K562 (cell line): ENCODE measurements at regions not wholly inside any gene's neighbourhood (a gene's known extent, or its start where the extent isn't known, plus 50 kb on each side); places are given as distances from the start of the nearest gene placed in this dataset.

Source experiments
- ATAC-seq: fragments of 200-7000 bp; cut with Tn5 transposase; 3 replicates; pipeline ENCODE4 v1.9.1; 2020; ENCODE audit warnings: moderate library complexity
- BruUV-seq: library from RNA; stranded (reverse); fragments of 400-500 nt; replicated peaks from 2 replicates; lab custom pipeline; 2021; lab: Mats Ljungman, UMichigan
- CTCF ChIA-PET: fragments of 300-600 bp; formaldehyde crosslinking; extraction: SDS; loops from one replicate; lab custom pipeline; 2021; ENCODE audit warnings: low intra/inter-chr PET ratio; lab: Yijun Ruan, JAX
- POLR2A ChIA-PET: fragments of 300-600, 350-650 bp; sonication (Branson Sonifier 250); formaldehyde crosslinking; extraction: SDS; loops from one replicate; lab custom pipeline; 2021; ENCODE audit warnings: antibody characterized with exemption, inconsistent platforms; lab: Yijun Ruan, JAX
- DNase-seq, 4 experiments: peaks; one replicate each; pipeline versions ENCODE4 v3.0.0 to v3.0.0-alpha.2; 2011 to 2018; ENCODE audit warnings: low spot score in 3 of 4, mixed read lengths in 3 of 4; ENCODE audit errors: extremely low read depth in 1 of 4
- FAIRE-seq: peaks from 2 replicates; lab custom pipeline; 2011; peaks lifted over from hg19 to GRCh38; lab: Jason Lieb, UNC
- H2AFZ ChIP-seq: 2 replicates; pipeline ENCODE4 v1.6.0; 2011; ENCODE audit warnings: low read depth, low read length, control low read depth, inconsistent platforms
- H3K27ac ChIP-seq: fragments of 200-600 bp; 3 replicates; pipeline ENCODE4 v1.8.0; 2011; ENCODE audit warnings: low read depth, mild to moderate bottlenecking, control low read depth, inconsistent platforms, low read length, moderate library complexity, mixed read lengths; ENCODE audit errors: extremely low read depth
- H3K27me3 ChIP-seq, 2 experiments: fragments of 300-600 bp in 1 of 2; 2 replicates in 1 of 2; 3 replicates in 1 of 2; pipeline versions ENCODE4 v1.6.0 to v1.8.0; 2011; ENCODE audit warnings: inconsistent platforms in 2 of 2, low read length in 2 of 2, mild to moderate bottlenecking in 1 of 2, mixed read lengths in 1 of 2, moderate library complexity in 1 of 2; ENCODE audit not compliant: control insufficient read depth in 2 of 2, insufficient read depth in 2 of 2
- H3K36me3 ChIP-seq: fragments of 300-600 bp; 3 replicates; pipeline ENCODE4 v1.8.0; 2011; ENCODE audit warnings: mild to moderate bottlenecking, low read length, inconsistent platforms; ENCODE audit not compliant: control insufficient read depth, insufficient read depth
- H3K4me1 ChIP-seq, 2 experiments: fragments of 200-600 bp in 1 of 2; replicated peaks in 1 of 2; 2 replicates in 1 of 2; 3 replicates in 1 of 2; pipeline versions ENCODE4 v1.5.1 to v1.8.0; 2011; ENCODE audit warnings: inconsistent platforms in 2 of 2, low read length in 2 of 2, mild to moderate bottlenecking in 1 of 2, mixed read lengths in 1 of 2, moderate library complexity in 1 of 2; ENCODE audit not compliant: control insufficient read depth in 2 of 2, insufficient read depth in 2 of 2
- H3K4me2 ChIP-seq: 2 replicates; pipeline ENCODE4 v1.6.1; 2011; ENCODE audit warnings: low read length, control low read depth, inconsistent platforms, mixed read lengths; ENCODE audit not compliant: insufficient read depth
- H3K4me3 ChIP-seq: fragments of 200-600 bp; sonication (generic), shearing (Covaris generic); 2 replicates; pipeline ENCODE4 v1.5.1; 2016; ENCODE audit warnings: control low read depth, inconsistent platforms
- H3K79me2 ChIP-seq: fragments of 200-600 bp; 3 replicates; pipeline ENCODE4 v1.8.0; 2011; ENCODE audit warnings: low read length, inconsistent platforms; ENCODE audit not compliant: control insufficient read depth, insufficient read depth
- H3K9ac ChIP-seq, 2 experiments: 2 replicates each; pipeline versions ENCODE4 v1.6.0 to v1.6.1; 2011; ENCODE audit warnings: low read depth in 2 of 2, low read length in 2 of 2, control low read depth in 1 of 2, inconsistent platforms in 1 of 2, mild to moderate bottlenecking in 1 of 2, mixed read lengths in 1 of 2; ENCODE audit not compliant: insufficient read depth in 1 of 2
- H3K9me1 ChIP-seq: one replicate; pipeline ENCODE4 v1.6.0; 2011; ENCODE audit warnings: inconsistent platforms, mild to moderate bottlenecking, low read length, moderate library complexity; ENCODE audit not compliant: control insufficient read depth, insufficient read depth
- H3K9me3 ChIP-seq: replicated peaks from 2 replicates; pipeline ENCODE4 v1.5.1; 2011; ENCODE audit warnings: low read depth, low read length, inconsistent platforms; ENCODE audit not compliant: control insufficient read depth, insufficient read depth
- H4K20me1 ChIP-seq: replicated peaks from 2 replicates; pipeline ENCODE4 v1.6.1; 2011; ENCODE audit warnings: low read length, inconsistent platforms, mixed read lengths; ENCODE audit not compliant: control insufficient read depth, insufficient read depth
- ARNT ChIP-seq, 2 experiments: fragments of 450-650 bp; IDR thresholded peaks; 2 replicates each; pipeline ENCODE4 v1.6.1; 2016; ENCODE audit warnings: mild to moderate bottlenecking in 1 of 2
- DLX4 ChIP-seq: fragments of 250-450 bp; sonication (Bioruptor Pico); IDR thresholded peaks from 2 replicates; pipeline ENCODE4 v1.6.1; 2021; ENCODE audit warnings: mild to moderate bottlenecking
- E2F3 ChIP-seq: fragments of 250-450 bp; sonication (Bioruptor Pico); IDR thresholded peaks from 2 replicates; pipeline ENCODE4 v1.4.0; 2020; ENCODE audit warnings: mild to moderate bottlenecking
- HMBOX1 ChIP-seq: sonication (generic); IDR thresholded peaks from 2 replicates; pipeline ENCODE4 v1.6.1; 2016
- KDM5B ChIP-seq: fragments of 200-600 bp; sonication (generic); IDR thresholded peaks from 2 replicates; pipeline ENCODE4 v1.6.1; 2012; ENCODE audit warnings: low read depth, mild to moderate bottlenecking, moderate library complexity, low read length, control low read depth, inconsistent platforms; ENCODE audit not compliant: insufficient replicate concordance
- MEF2D ChIP-seq: conservative IDR thresholded peaks from 2 replicates; pipeline ENCODE4 v1.6.1; 2016; ENCODE audit warnings: low read depth, missing genetic modification characterization, missing compliant biosample characterization
- POLR2A ChIP-seq: fragments of 450-650 bp; conservative IDR thresholded peaks from 2 replicates; pipeline ENCODE4 v1.6.1; 2016
- PRPF4 ChIP-seq: fragments of 200-400 bp; formaldehyde crosslinking; IDR thresholded peaks from one replicate; pipeline ENCODE4 v1.6.1; 2017; ENCODE audit warnings: low read length, low read depth, mild to moderate bottlenecking; ENCODE audit not compliant: insufficient read depth, poor library complexity, severe bottlenecking
- PYGO2 ChIP-seq: fragments of 450-650 bp; IDR thresholded peaks from 2 replicates; pipeline ENCODE4 v1.6.1; 2016; ENCODE audit warnings: mild to moderate bottlenecking, missing genetic modification characterization, moderate library complexity, missing compliant biosample characterization
- RBM39 ChIP-seq: fragments of 200-400 bp; formaldehyde crosslinking; optimal IDR thresholded peaks from 2 replicates; pipeline ENCODE3; 2018; ENCODE audit warnings: low read depth, low read length
- RUNX1 ChIP-seq: sonication (generic); IDR thresholded peaks from 2 replicates; pipeline ENCODE4 v1.6.1; 2016; ENCODE audit warnings: antibody characterized with exemption, low read depth
- SIRT6 ChIP-seq: IDR thresholded peaks from one replicate; pipeline ENCODE4 v1.6.1; 2012; ENCODE audit warnings: low read depth, mild to moderate bottlenecking, control low read depth, inconsistent platforms, low read length, moderate library complexity
- SLC30A9 ChIP-seq: fragments of 250-450 bp; sonication (Bioruptor Pico); IDR thresholded peaks from 2 replicates; pipeline ENCODE4 v1.8.0; 2022; ENCODE audit warnings: mild to moderate bottlenecking, moderate library complexity
- STAG1 ChIP-seq: sonication (generic); formaldehyde crosslinking; IDR thresholded peaks from 2 replicates; pipeline ENCODE4 v1.5.0; 2020; ENCODE audit warnings: missing genetic modification reagents, borderline replicate concordance
- ZFP1 ChIP-seq: fragments of 450-650 bp; formaldehyde crosslinking; IDR thresholded peaks from 2 replicates; pipeline ENCODE4 v1.4.0; 2020; ENCODE audit warnings: mild to moderate bottlenecking, mixed read lengths
- ZNF384 ChIP-seq: IDR thresholded peaks from 2 replicates; pipeline ENCODE4 v1.6.1; 2012; ENCODE audit warnings: low read depth, low read length, improper control_type of control experiment
- ZNF696 ChIP-seq: fragments of 250-450 bp; sonication (Bioruptor Pico); conservative IDR thresholded peaks from 2 replicates; pipeline ENCODE4 v1.4.0; 2020; ENCODE audit warnings: mild to moderate bottlenecking, moderate library complexity
- ZNF75A ChIP-seq: fragments of 450-650 bp; formaldehyde crosslinking; IDR thresholded peaks from 2 replicates; pipeline ENCODE4 v1.4.0; 2020; ENCODE audit warnings: mild to moderate bottlenecking
- WGBS: fragments of 100-300 bp; shearing (Covaris generic); methylation state at CpG from one replicate; pipeline ENCODE4 v1.1.6; 2016; ENCODE audit warnings: low coverage, mixed read lengths; ENCODE audit not compliant: insufficient coverage; ENCODE audit errors: missing lambda C conversion rate; 5-methylcytosine and 5-hydroxymethylcytosine counted together
- in situ Hi-C: fragments of 300-500 bp; cut with MboI; formaldehyde crosslinking; loops from 4 replicates; pipeline ENCODE4 v1.15.0; 2018; ENCODE audit warnings: inconsistent platforms, mixed read lengths
- intact Hi-C: fragments of 100-400 bp; cut with micrococcal nuclease; formaldehyde crosslinking; loops from 2 replicates; pipeline ENCODE4 v1.14.2; 2022
- TF ChIP-seq, protein P1 (sequence below): IDR thresholded peaks from 2 replicates; pipeline ENCODE4 v1.6.1; 2012; ENCODE audit warnings: low read depth, low read length, improper control_type of control experiment, borderline replicate concordance

DNA sequence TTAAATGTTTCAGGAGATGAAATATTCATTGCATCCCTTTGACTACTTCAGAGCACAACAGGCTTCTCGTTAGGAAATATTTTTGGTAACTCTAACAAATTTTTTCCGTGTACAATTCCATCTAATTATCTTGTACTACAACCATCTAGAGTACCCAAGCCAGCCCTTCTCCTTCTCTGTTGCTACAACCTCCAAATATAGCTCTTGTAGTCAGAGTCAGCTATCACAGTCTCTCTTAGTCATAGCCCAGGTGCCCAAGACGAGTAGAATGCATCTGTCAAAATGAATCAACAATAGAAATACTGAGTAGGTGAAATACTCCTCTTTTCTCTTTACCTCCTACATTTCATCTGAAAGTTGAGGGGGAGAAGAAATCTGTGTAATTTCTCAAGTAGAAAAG, 74.0 kb downstream of the INHBA start:
- Histone ChIP-seq H3K9ac (no peak overlapping the region), H4K20me1 (no peaks in the 10 kb centered on the region), H3K79me2 (no peaks in the 10 kb centered on the region), H3K27me3 (no peaks in the 10 kb centered on the region), H3K4me2 (no peak overlapping the region), H2AFZ (no peak overlapping the region), H3K9me3 (no peaks in the 10 kb centered on the region), H3K9me1 (no peaks in the 10 kb centered on the region), H3K36me3 (no peaks in the 10 kb centered on the region), H3K4me3 (no peak overlapping the region), H3K27ac (no peak overlapping the region), H3K4me1 (no peaks in the 10 kb centered on the region)
- in situ Hi-C loops = no loop called here
- no peak for ATAC-seq
- ChIA-PET POLR2A (no interaction called here), CTCF (no interaction called here)
- WGBS = 3% methylated on average over 3 of the region's 3 CpGs
- BruUV-seq = no TSS peak
- no peak for FAIRE-seq
- TF ChIP-seq SLC30A9 (CRISPR knock-in tag) = no peak
- no peak for TF ChIP-seq ZNF384
- TF ChIP-seq POLR2A = no peak
- no peak for TF ChIP-seq SIRT6
- TF ChIP-seq, protein P1, sequence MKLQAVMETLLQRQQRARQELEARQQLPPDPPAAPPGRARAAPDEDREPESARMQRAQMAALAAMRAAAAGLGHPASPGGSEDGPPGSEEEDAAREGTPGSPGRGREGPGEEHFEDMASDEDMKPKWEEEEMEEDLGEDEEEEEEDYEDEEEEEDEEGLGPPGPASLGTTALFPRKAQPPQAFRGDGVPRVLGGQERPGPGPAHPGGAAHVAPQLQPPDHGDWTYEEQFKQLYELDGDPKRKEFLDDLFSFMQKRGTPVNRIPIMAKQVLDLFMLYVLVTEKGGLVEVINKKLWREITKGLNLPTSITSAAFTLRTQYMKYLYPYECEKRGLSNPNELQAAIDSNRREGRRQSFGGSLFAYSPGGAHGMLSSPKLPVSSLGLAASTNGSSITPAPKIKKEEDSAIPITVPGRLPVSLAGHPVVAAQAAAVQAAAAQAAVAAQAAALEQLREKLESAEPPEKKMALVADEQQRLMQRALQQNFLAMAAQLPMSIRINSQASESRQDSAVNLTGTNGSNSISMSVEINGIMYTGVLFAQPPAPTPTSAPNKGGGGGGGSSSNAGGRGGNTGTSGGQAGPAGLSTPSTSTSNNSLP = no peak
- TF ChIP-seq ZNF75A (CRISPR knock-in tag) = no peak
- no peak for TF ChIP-seq PYGO2 (tag)
- TF ChIP-seq PRPF4 = no peak
- no peak for TF ChIP-seq KDM5B
- TF ChIP-seq E2F3 (CRISPR knock-in tag) = no peak
- TF ChIP-seq DLX4 (CRISPR knock-in tag) = no peak
- no peak for TF ChIP-seq MEF2D (tag)
- no peak for TF ChIP-seq ZFP1 (CRISPR knock-in tag)
- no peak for TF ChIP-seq RUNX1
- TF ChIP-seq RBM39 = no peak
- no peak for TF ChIP-seq STAG1 (CRISPR knock-in tag)
- no peak for TF ChIP-seq HMBOX1
- TF ChIP-seq ZNF696 = no peak
- TF ChIP-seq ARNT (IDR thresholded peaks at IDR 0.05) = no peak
- intact Hi-C loops = no loop called here
- no peak for DNase-seq
